Stimulated activated CD8-positive, alpha-beta memory T cell treated with anti-CD3 and anti-CD28 coated beads, Interleukin-12 subunit alpha, Interleukin-12 subunit beta, amount 100 ng/mL, for 1 hour (primary cell): ENCODE measurements at regions not wholly inside any gene's neighbourhood (a gene's known extent, or its start where the extent isn't known, plus 50 kb on each side); places are given as distances from the start of the nearest gene placed in this dataset.

Experiments used
- DNase-seq: peaks from one replicate; pipeline ENCODE4 v3.0.0-alpha.2; 2020; ENCODE audit warnings: low read depth

DNA sequence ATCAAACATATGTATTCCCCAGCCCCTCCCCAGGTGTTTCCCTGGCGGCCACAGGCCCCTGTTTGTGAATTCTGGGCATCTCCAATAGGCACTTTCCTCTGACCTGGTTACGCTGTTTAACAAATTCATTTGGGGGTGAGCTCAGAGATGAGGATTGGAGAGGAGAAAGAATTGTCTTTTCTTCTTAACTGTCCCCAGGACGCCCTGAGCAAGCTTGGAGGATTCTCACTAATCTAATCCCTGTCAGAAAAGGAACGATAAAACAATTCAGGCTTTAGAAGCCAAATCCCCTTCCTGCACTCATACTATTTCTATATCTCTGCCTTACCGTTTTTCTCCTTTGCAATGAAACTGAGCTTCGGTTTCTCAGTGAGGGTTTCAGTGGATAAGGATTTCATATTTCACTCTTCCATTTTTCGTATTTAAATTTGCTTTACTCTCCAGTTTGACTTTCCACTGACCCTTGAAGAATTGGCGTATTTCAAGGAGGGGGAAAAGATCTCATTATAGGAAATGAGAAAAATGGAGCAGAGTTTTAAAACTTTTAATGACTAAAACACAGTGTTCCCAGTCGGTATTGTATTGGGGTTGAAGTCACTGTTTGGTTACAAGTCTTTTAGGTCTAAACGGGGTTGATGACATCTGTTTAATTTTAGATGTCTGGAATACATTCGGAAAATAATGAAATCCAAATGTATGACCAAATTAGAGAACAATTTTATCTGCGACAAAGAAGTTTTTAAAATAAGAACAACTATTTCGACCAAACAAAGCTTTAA, 180.1 kb downstream of the MACROH2A1 start:
- no peak for DNase-seq

DNA sequence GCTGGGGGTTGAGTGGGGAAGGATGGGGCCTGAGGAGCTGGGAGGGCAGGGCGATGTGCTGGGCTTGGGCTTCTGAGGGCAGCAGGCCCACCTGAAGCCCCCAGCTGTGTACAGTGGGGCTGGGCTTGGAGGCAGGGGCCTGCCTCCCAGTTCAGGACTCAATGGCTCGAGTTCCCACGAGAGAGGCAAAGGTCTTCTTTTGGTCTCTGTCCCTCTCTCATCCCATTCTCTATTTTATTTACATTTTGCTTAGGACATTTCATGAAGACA, 180.6 kb downstream of the MACROH2A1 start:
- DNase-seq, result no peak

GRCh38 chr5:135217669-135218485, 181.2 kb downstream of the MACROH2A1 start:
- DNase-seq, result no peak

DNA sequence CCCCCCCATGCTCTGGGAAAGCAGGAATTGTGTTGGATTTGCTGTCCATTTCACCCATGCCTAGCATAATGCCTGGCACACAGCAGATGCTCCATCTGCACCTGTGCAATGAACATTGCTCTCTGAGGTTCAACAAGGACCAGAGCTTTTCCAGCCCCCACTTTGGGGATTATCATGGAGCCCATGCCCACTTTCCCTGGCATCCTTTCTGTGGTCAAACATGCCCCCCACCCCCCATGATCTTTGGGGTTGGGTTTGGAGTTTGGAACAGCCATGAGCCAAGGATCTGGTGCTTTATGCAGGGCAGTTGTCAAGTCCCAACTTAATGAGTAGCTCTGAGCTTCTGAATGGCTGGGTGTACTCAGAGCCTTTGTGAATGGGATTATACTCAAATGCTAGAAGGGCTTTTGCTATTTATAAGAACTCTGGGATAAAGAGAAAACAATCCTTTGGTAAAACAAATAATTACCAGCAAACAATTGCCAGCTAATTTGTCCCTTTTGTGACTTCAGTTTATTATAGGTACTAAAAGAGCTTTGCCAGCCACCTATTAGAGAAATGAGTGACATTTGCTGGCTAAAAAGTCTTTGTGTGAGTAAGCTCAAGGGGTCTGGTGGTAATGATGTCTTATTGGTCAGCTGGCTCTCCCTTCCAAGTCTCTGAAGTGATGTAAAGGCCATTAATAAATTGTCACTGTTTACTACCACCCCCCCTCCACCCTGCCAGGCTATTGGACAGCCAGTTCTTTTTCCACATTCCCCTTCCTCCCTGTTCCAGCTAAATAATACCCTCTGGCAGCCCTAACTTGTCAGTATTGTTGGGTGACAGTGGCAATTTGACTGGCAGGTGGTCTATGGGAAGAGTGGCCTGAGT, 182.3 kb downstream of the MACROH2A1 start:
- no peak for DNase-seq

GRCh38 chr5:135215617-135216470, 181.8 kb upstream of the PITX1 start:
- no peak for DNase-seq

DNA sequence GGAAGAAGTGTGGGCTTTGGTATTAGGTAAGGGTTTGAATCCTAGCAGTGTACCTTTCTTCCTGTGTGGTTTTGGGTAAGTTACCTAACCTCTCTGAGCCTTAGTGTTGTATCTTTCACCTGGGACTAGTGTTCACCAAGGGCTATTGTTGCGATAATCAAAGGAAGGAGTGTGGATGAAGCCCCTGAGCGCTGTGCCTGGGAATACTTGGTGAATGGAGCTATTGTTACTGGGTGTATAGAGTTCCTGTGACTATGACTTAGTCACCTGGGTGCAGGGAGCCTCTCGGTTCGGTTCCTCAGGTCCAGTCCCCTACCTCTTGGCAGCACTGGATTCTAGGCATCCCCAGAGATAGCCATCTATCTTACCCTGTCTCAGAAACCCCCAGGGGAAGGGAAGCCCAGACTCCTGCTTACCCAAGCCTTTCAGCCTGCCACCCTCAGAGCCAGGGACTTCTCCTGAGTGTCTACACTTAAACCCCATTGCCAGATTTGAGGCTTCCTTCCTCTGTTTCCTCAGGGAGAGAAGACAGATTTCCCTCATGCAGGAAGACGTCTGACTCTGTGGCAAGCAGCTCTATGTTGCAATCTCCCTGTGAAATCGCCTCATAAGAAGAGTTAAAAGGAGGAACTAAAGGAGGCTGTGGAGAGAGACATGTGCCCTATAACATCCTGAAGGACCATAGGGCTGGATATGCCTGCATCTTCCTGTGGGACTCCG, 181.0 kb upstream of the PITX1 start:
- DNase-seq, result no peak

GRCh38 chr5:135213466-135214239, 179.6 kb upstream of the PITX1 start:
- DNase-seq, result no peak

- no peak for DNase-seq
Observed at GRCh38 chr5:135213027-135213386, 179.0 kb upstream of the PITX1 start.

DNA sequence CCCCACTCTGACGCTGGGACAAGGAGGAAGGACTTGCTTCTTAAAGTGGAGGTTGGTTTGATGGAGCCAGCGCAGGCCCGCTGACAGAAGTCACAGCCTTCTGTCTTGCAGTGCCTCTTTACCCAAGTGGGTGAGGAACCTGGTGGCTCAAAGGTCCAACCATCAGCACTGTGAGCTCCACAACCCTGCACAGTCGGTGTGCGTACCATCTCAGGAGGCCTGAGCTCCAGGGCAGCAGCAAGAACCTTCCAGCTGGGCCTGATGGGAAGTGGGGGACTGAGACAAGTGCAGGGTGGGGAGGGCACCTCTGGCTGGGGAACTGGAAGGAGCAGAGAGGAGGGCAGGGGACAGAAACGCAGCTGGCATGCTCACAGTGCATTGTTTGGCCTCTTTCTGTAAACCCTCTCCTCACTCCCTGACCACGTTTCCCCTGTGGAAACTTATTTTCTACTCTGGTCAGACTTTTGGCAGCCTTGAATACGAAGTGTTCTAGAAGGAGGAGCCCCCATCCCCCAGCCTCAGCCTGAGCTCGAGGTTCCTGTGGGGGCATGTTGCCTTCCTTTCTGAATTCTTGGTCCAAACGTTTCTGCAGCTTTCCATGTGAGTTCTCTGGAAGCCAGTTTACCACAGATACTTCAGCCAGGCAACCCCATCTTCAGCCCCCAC, 178.5 kb upstream of the PITX1 start:
- no peak for DNase-seq

- DNase-seq, result no peak
Observed at GRCh38 chr5:135211791-135212190, 177.8 kb upstream of the PITX1 start.

GRCh38 chr5:135211083-135211790, 177.2 kb upstream of the PITX1 start:
- DNase-seq, result no peak

DNA sequence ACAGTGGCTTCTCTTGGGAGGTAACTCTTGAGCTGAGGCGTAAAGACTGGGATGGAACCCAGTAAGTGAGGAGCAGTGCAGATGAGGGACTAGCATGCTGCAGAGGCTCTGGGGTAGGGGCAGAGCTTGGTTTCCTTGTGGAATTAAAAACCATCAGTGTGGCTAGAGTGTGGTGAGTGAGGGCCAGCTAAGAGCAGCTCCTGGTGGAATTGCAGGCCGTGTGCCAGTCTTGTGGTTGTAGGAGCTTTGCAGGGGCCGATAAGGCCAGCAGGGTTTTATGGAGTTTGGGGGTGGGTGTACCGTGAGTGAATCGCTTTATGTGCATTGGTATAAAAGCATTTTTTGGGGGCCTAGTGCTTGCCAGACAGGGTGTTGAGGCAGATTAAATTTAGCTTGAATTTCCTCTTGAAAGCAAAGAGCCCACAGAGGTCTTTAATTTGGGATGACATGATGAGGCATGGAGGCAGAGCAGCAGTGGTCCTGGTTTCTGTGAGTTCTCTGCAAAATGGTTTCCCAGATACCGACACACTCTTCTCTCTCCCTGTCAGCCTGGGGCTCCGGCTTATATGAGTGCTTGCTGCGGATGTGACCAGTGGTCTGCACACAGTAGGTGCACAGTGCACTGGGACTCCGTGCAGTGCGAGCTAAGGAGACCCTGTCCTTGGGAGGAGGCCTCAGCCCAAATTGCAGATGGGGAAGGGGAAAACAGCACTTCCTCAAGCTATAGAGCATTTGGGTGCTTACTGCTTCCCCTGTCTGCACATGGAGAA, 176.4 kb upstream of the PITX1 start:
- DNase-seq, result no peak

DNA sequence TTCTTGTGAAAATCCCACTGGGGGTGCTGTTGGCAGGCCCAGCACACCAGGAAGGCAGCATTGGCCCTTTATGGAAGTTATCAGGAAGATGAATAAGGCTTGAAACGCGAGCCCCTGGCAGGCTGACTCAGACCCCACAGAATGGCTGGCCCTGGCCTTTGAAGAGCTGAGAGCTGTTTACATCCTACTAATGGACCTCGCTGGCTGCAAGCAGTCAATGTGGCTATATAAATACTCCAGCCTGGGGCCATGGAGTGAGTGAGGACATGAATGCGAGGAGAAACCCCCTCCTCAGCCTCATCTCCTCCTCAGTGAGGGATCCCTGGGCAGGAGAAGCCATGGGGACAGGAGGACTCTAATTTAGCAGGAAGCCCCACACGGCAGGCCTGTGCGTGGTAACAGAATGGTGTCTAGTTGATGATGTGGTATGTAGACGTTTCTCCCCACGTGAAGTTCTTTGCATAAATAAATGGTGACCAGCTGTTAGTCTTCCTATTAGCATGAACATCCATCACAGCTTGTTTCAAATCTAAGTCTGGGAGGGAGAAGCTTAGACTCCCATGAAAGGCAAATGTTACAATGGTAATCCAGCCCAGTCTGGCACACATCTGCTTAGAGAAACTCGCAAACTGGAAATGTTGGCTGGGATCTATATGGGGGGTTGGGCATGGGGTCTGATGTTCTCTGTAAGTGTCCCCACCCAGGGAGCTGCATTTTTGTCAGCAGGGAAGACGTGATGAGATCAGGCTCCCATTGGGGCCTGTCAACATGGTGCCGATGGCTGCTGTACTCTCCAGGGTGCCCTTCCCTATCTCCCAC, 175.1 kb upstream of the PITX1 start:
- no peak for DNase-seq

DNA sequence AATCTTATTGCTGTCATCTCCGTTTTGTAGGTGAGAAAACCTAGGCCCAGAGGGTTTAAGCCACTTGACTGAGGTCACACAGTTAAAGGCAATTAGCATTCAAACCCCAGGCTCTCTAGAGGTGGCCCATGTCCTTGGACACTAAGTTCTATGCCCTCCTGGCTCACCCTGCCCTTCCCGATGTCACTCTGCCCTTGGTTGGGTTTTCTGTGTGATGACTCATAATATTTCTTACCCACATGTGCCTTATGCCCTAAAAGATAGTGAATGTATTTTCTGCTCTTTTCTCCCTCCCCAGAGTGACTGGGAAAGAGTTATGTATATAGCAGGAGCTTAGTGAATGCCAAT, 174.5 kb upstream of the PITX1 start:
- DNase-seq, result no peak

DNA sequence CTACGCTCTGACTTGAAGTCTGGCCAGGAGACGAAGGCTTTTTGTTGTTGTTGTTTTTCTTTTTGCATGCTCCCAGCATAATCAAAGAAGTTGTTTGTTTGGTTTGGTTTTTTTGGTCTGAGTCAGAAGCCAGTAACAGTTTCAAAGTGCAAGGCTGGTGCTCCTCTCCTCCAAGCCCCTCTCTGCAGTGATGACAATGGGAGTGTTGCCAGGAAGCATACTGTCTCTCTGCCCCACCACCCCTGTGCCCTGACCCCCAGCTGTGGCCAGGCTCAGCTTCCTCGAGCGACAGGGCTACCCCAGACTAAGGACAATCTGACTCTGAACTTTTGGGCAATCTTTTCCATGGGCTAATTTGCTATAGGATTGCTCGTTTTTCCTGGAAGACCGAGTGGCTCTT, 173.8 kb upstream of the PITX1 start:
- DNase-seq, result no peak

DNA sequence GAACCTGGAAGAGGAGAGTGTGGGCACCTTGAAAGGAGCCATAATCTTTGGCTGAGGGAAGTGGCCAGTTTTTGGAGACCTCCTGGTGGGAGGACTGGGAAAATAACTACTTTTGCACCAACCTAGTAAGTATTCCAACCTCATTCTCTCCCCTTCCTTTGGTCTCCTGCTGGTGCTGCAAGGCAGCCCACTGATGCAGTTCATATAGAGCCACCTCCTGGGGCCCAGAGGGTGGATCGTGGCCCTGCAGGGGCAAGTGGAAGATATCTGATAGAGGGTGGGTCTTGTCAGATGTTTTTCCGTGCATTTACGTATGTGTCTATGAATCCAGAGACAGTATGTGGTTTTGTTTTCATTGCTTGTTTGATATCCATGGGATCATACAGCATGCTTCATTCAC, 172.8 kb upstream of the PITX1 start:
- no peak for DNase-seq

GRCh38 chr5:135205632-135206349, 171.8 kb upstream of the PITX1 start:
- DNase-seq, result no peak
